Nephron progenitor cell (in vitro differentiated cells): ENCODE measurements at regions not wholly inside any gene's neighbourhood (a gene's known extent, or its start where the extent isn't known, plus 50 kb on each side); places are given as distances from the start of the nearest gene placed in this dataset.
"Not testable (repeated sequence)": the region's sequence is repeated elsewhere in the genome, so short reads cannot be mapped to it uniquely, and the experiment has no call there.

Experiments
- DNase-seq: peaks from one replicate; pipeline ENCODE4 v3.0.0; 2021
- H3K27ac Mint-ChIP-seq: 2 replicates; pipeline ENCODE4 v1.8.0; 2021; ENCODE audit warnings: mild to moderate bottlenecking, moderate library complexity, mixed read lengths
- H3K27me3 Mint-ChIP-seq: 2 replicates; pipeline ENCODE4 v1.8.0; 2021; ENCODE audit warnings: mild to moderate bottlenecking, low read depth, mixed read lengths; ENCODE audit not compliant: poor library complexity
- H3K36me3 Mint-ChIP-seq: 2 replicates; pipeline ENCODE4 v1.8.0; 2021; ENCODE audit warnings: low read depth, mixed read lengths
- H3K4me1 Mint-ChIP-seq: 2 replicates; pipeline ENCODE4 v1.8.0; 2021; ENCODE audit warnings: mixed read lengths
- H3K4me3 Mint-ChIP-seq: 2 replicates; pipeline ENCODE4 v1.8.0; 2021; ENCODE audit warnings: mild to moderate bottlenecking, moderate library complexity, mixed read lengths
- H3K9me3 Mint-ChIP-seq: 2 replicates; pipeline ENCODE4 v1.8.0; 2021; ENCODE audit warnings: mild to moderate bottlenecking, moderate library complexity, mixed read lengths
- TF ChIP-seq, protein P1 (sequence below): fragments of 200-600 bp; sonication (generic); IDR thresholded peaks from 2 replicates; pipeline ENCODE4 v1.5.0; 2021; ENCODE audit warnings: antibody characterized with exemption

DNA sequence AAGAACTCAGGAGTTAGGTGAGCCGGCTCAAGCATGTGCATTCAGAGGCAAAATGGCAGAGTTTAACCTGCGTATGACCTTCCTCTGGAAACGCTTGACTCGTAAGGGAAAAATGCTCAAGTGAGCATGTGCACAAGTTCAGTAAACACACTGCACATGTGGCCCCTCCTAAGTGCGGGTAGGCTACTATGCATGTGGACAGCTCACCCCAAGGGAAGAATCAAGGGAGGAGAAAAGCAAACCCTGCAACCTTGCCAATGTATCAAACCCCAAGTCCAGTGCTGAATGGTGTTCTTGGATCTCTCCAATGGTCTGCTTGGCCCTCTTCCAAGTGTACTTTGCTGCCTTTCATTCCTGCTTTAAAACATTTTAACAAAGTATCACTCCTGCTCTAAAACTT, 407.1 kb downstream of the ADAM29 start:
- no peak overlapping the region for H3K4me3 Mint-ChIP-seq
- H3K36me3 Mint-ChIP-seq = no peaks in the 10 kb centered on the region
- DNase-seq = no peak
- no peak overlapping the region for H3K27ac Mint-ChIP-seq
- TF ChIP-seq, protein P1, sequence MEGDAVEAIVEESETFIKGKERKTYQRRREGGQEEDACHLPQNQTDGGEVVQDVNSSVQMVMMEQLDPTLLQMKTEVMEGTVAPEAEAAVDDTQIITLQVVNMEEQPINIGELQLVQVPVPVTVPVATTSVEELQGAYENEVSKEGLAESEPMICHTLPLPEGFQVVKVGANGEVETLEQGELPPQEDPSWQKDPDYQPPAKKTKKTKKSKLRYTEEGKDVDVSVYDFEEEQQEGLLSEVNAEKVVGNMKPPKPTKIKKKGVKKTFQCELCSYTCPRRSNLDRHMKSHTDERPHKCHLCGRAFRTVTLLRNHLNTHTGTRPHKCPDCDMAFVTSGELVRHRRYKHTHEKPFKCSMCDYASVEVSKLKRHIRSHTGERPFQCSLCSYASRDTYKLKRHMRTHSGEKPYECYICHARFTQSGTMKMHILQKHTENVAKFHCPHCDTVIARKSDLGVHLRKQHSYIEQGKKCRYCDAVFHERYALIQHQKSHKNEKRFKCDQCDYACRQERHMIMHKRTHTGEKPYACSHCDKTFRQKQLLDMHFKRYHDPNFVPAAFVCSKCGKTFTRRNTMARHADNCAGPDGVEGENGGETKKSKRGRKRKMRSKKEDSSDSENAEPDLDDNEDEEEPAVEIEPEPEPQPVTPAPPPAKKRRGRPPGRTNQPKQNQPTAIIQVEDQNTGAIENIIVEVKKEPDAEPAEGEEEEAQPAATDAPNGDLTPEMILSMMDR = no peak
- H3K4me1 Mint-ChIP-seq = peaks cover 29% of the 10 kb centered on the region
- H3K27me3 Mint-ChIP-seq = no peaks in the 10 kb centered on the region
- no peaks in the 10 kb centered on the region for H3K9me3 Mint-ChIP-seq

DNA sequence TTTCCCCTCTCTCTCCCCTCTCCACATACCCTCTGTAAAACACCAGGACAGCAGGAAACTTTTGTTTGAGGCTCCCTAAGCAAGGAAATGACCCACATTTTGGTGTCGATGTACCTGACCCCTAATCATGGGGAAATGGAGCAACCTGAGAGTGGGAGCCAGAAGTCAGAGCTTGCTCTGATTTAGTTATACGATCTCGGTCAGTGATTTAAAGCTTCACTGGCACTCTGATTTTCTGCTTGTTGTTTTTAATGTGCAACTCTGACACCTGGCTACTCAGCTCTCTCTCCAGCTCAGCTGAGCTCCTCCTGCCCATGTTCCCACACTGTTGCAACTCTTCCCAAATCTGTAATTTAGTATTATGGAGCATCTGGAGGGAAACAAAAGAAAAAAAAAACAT, 408.6 kb downstream of the ADAM29 start:
- Mint-ChIP-seq H3K4me1 (peaks cover 29% of the 10 kb centered on the region), H3K27me3 (no peaks in the 10 kb centered on the region), H3K4me3 (no peak overlapping the region), H3K9me3 (no peaks in the 10 kb centered on the region), H3K27ac (peak overlapping the region; percentile 44), H3K36me3 (no peaks in the 10 kb centered on the region)
- TF ChIP-seq, protein P1 = no peak
- DNase-seq = no peak

DNA sequence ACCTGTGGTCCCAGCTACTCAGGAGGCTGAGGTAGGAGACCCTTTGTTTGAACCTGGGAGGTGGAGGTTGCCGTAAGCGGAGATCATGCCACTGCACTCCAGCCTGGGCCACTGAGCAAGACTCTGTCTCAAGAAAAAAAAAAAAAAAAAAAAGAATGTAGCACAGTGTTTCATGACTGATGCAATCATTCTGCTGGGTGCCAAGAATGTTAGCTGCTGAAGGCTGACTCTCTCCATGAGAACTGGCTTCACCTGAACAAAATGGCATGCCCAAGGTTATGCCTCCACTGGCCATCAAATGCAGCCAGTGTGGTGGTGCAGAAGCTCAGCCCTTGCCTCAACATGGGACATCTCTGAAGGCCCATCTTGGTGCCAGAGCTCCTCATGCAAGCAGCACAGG, 412.1 kb downstream of the ADAM29 start:
- Mint-ChIP-seq H3K4me1 (peaks cover 22% of the 10 kb centered on the region), H3K4me3 (no peak overlapping the region), H3K9me3 (no peaks in the 10 kb centered on the region), H3K27me3 (no peaks in the 10 kb centered on the region), H3K27ac (no peak overlapping the region), H3K36me3 (no peaks in the 10 kb centered on the region)
- TF ChIP-seq, protein P1 = no peak
- no peak for DNase-seq

DNA sequence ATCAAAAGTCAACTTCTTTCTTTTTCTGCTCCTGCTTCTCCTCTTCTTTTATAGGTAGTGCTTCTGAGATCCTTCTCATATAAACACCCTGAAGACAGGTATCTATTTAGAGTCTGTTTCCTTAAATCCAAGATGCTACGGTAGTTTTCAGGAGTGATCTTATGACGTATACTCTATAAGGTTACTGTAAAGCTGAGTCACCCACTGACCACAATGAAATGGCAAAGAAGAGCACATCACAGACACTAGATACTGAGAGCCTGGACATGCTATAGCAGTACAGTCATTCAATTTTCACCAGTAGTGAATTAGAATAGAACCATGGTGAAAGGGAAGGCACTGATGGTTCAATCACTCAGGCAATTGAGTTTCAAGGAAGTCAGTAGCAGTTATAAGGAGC, 412.5 kb downstream of the ADAM29 start:
- TF ChIP-seq, protein P1 = no peak
- H3K4me1 Mint-ChIP-seq = peaks cover 19% of the 10 kb centered on the region
- no peaks in the 10 kb centered on the region for H3K9me3 Mint-ChIP-seq
- no peak overlapping the region for H3K4me3 Mint-ChIP-seq
- H3K27ac Mint-ChIP-seq = no peak overlapping the region
- no peaks in the 10 kb centered on the region for H3K27me3 Mint-ChIP-seq
- DNase-seq = no peak
- H3K36me3 Mint-ChIP-seq = no peaks in the 10 kb centered on the region

DNA sequence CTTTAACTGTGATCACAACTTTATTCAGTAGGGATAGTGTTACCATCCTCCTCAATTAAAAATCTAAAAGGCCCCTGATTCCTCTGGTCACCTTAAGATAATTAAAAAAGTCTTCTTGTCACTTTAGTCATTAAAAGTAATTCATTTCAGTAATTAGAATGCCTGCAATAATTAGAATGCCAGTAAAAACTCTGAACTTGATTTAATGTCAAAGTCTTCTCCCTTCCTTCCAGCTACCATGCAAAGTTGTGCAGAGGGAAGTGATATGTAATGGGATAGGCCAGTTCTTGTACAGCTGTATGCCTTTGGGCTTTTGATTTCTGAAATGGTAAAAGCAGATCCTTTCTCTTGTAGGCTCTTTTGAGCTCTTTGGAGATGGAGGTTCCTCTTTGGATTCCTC, 417.2 kb downstream of the ADAM29 start:
- TF ChIP-seq, protein P1 = no peak
- no peak overlapping the region for H3K4me3 Mint-ChIP-seq
- DNase-seq = no peak
- H3K9me3 Mint-ChIP-seq = no peaks in the 10 kb centered on the region
- no peaks in the 10 kb centered on the region for H3K36me3 Mint-ChIP-seq
- no peak overlapping the region for H3K27ac Mint-ChIP-seq
- H3K4me1 Mint-ChIP-seq = no peaks in the 10 kb centered on the region
- peaks cover 5% of the 10 kb centered on the region for H3K27me3 Mint-ChIP-seq

DNA sequence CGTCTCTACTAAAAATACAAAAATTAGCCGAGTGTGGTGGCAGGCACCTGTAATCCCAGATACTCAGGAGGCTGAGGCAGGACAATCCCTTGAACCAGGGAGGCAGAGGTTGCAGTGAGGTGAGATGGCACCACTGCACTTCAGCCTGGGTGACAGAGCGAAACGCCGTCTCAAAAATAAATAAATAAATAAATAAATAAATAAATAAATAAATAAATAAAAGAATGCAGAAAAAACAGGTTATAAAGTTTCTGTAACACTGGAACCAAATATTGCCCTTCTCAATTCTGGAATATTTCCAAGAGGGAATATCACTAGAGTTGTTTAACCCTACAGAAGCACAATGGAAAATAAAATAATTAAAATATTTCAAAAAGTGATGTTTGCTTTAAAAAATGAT, 418.4 kb downstream of the ADAM29 start:
- not testable (repeated sequence) for H3K27ac Mint-ChIP-seq, DNase-seq, H3K27me3 Mint-ChIP-seq, H3K36me3 Mint-ChIP-seq, H3K4me3 Mint-ChIP-seq, H3K4me1 Mint-ChIP-seq, H3K9me3 Mint-ChIP-seq
